G401 (cell line): ENCODE measurements at regions not wholly inside any gene's neighbourhood (a gene's known extent, or its start where the extent isn't known, plus 50 kb on each side); places are given as distances from the start of the nearest gene placed in this dataset.
"Not testable (repeated sequence)": the region's sequence is repeated elsewhere in the genome, so short reads cannot be mapped to it uniquely, and the experiment has no call there.

Experiments
- DNase-seq: peaks from one replicate; pipeline ENCODE4 v3.0.0-alpha.2; 2015; ENCODE audit warnings: low spot score
- in situ Hi-C: cut with HindIII; loops from 2 replicates; pipeline ENCODE4 v1.10.0; 2016; ENCODE audit warnings: low sequenced_read_pairs, mixed read lengths

GRCh38 chr7:17040716-17041115 is 158.9 kb upstream of the AGR3 start:
- no peak for DNase-seq
- in situ Hi-C loops, result no loop called here

- in situ Hi-C loops, result no loop called here
- DNase-seq, result no peak
Observed at GRCh38 chr7:17041324-17041723, 159.5 kb upstream of the AGR3 start.

- in situ Hi-C loops, result no loop called here
Observed at GRCh38 chr7:17042211-17042610, 160.4 kb upstream of the AGR3 start.

GRCh38 chr7:17043012-17043877 is 161.5 kb upstream of the AGR3 start:
- in situ Hi-C loops, result no loop called here
- DNase-seq, result no peak

More at GRCh38 chr7:17042211-17042610, 160.4 kb upstream of the AGR3 start:
- no peak for DNase-seq

GRCh38 chr7:17044396-17044795 is 162.6 kb upstream of the AGR3 start:
- DNase-seq, result no peak
- in situ Hi-C loops, result no loop called here

GRCh38 chr7:17044861-17045260 is 163.1 kb upstream of the AGR3 start:
- in situ Hi-C loops, result no loop called here

GRCh38 chr7:17046259-17046658 is 164.5 kb upstream of the AGR3 start:
- in situ Hi-C loops, result no loop called here
- no peak for DNase-seq

More at GRCh38 chr7:17044861-17045260, 163.1 kb upstream of the AGR3 start:
- no peak for DNase-seq

- in situ Hi-C loops, result no loop called here
- DNase-seq, result no peak
Observed at GRCh38 chr7:17046666-17047065, 164.9 kb upstream of the AGR3 start.

GRCh38 chr7:17053164-17053563 is 171.4 kb upstream of the AGR3 start:
- in situ Hi-C loops, result not testable (repeated sequence)

GRCh38 chr7:17054206-17054605 is 172.4 kb upstream of the AGR3 start:
- DNase-seq, result no peak
- in situ Hi-C loops, result no loop called here

More at GRCh38 chr7:17053164-17053563, 171.4 kb upstream of the AGR3 start:
- DNase-seq, result not testable (repeated sequence)

- in situ Hi-C loops, result no loop called here
- no peak for DNase-seq
Observed at GRCh38 chr7:17054836-17055235, 173.1 kb upstream of the AGR3 start.

GRCh38 chr7:17055596-17055995 is 173.8 kb upstream of the AGR3 start:
- DNase-seq, result no peak

GRCh38 chr7:17056491-17057142 is 174.8 kb upstream of the AGR3 start:
- in situ Hi-C loops, result no loop called here
- no peak for DNase-seq

More at GRCh38 chr7:17055596-17055995, 173.8 kb upstream of the AGR3 start:
- in situ Hi-C loops, result no loop called here

- in situ Hi-C loops, result no loop called here
- DNase-seq, result no peak
Observed at GRCh38 chr7:17057143-17057509, 175.3 kb upstream of the AGR3 start.

GRCh38 chr7:17058568-17058967 is 176.8 kb upstream of the AGR3 start:
- in situ Hi-C loops, result no loop called here
- DNase-seq, result no peak

GRCh38 chr7:17060051-17060450 is 178.3 kb upstream of the AGR3 start:
- in situ Hi-C loops, result no loop called here
- no peak for DNase-seq

- in situ Hi-C loops, result no loop called here
- no peak for DNase-seq
Observed at GRCh38 chr7:17061443-17061842, 179.7 kb upstream of the AGR3 start.

- in situ Hi-C loops, result no loop called here
- peak; percentile 51 for DNase-seq
Observed at GRCh38 chr7:17062151-17063044, 180.6 kb upstream of the AGR3 start.

- no peak for DNase-seq
Observed at GRCh38 chr7:17063045-17063383, 181.2 kb upstream of the AGR3 start.

GRCh38 chr7:17067691-17068090 is 185.9 kb upstream of the AGR3 start:
- no peak for DNase-seq
- in situ Hi-C loops, result no loop called here

More at GRCh38 chr7:17063045-17063383, 181.2 kb upstream of the AGR3 start:
- in situ Hi-C loops, result no loop called here
